GM12874 (cell line): ENCODE measurements at regions not wholly inside any gene's neighbourhood (a gene's known extent, or its start where the extent isn't known, plus 50 kb on each side); places are given as distances from the start of the nearest gene placed in this dataset.

Source experiments
- TF ChIP-seq, protein P1 (sequence below): IDR thresholded peaks from 2 replicates; pipeline ENCODE4 v1.5.1; 2011; ENCODE audit warnings: low read depth, mild to moderate bottlenecking, control low read depth, low read length, moderate library complexity; ENCODE audit not compliant: insufficient read depth

GRCh38 chr18:78390952-78391348 is 588.7 kb upstream of the SALL3 start:
- TF ChIP-seq, protein P1, sequence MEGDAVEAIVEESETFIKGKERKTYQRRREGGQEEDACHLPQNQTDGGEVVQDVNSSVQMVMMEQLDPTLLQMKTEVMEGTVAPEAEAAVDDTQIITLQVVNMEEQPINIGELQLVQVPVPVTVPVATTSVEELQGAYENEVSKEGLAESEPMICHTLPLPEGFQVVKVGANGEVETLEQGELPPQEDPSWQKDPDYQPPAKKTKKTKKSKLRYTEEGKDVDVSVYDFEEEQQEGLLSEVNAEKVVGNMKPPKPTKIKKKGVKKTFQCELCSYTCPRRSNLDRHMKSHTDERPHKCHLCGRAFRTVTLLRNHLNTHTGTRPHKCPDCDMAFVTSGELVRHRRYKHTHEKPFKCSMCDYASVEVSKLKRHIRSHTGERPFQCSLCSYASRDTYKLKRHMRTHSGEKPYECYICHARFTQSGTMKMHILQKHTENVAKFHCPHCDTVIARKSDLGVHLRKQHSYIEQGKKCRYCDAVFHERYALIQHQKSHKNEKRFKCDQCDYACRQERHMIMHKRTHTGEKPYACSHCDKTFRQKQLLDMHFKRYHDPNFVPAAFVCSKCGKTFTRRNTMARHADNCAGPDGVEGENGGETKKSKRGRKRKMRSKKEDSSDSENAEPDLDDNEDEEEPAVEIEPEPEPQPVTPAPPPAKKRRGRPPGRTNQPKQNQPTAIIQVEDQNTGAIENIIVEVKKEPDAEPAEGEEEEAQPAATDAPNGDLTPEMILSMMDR: no peak

GRCh38 chr18:78393086-78393862 is 586.3 kb upstream of the SALL3 start:
- TF ChIP-seq, protein P1: no peak

- TF ChIP-seq, protein P1: no peak
Measured at GRCh38 chr18:78396077-78396476, 583.5 kb upstream of the SALL3 start.

DNA sequence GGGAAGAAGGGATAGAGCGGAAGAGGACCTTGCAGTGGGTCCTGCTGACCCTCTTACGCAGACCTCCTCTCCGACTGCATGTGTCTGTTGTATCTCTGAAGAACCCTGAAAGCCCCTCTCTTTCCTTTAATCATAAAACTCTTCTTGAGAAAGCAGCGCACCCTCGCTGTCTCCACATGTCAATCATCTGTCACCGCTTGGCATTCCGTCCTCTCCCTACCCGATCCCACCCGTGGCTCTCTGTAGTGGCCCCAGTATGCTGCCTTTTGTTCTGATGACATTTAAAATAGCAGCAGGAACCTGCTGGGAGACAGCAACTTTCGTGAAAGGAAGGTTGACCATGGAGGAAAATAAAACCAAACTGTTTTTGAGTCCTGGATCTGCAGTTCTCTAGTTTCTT is 582.9 kb upstream of the SALL3 start:
- TF ChIP-seq, protein P1: no peak

DNA sequence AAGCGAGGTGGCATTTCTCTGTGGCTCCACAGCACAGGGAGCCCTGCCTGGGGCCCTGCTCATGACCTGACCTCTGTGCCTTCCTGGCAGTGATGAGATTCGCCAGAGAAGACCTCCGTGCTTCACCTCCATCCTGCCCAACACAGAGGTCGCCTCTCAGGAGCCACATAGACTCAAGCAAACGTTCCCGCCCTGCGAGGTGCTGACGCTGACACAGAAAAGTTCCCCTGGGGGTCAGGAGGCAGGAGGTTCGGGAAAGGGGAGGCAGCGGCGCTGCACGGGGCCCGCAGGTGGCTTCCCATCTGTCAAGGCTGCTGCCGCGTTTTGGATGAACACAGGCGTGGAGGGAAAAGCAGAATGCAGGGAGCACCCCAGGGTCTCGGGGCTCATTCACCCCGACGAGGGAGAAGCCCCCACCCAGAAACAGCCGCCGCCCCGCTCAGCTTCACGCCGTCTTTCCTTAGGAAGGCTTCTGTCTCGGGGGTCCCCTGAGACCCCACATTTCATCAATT is 579.6 kb upstream of the SALL3 start:
- TF ChIP-seq, protein P1: no peak

- TF ChIP-seq, protein P1: no peak
Measured at GRCh38 chr18:78402440-78402839, 577.2 kb upstream of the SALL3 start.

GRCh38 chr18:78402966-78403365 is 576.7 kb upstream of the SALL3 start:
- TF ChIP-seq, protein P1: no peak
